Naive thymus-derived CD4-positive, alpha-beta T cell (primary cell): ENCODE measurements at regions not wholly inside any gene's neighbourhood (a gene's known extent, or its start where the extent isn't known, plus 50 kb on each side); places are given as distances from the start of the nearest gene placed in this dataset.

Experiments used
- ATAC-seq: fragments of 150-1000 bp; cut with Tn5 transposase; 2 replicates; pipeline ENCODE4 v1.10.0; 2021; ENCODE audit warnings: mild to moderate bottlenecking, moderate library complexity
- CTCF ChIA-PET: fragments of 350-600 bp; sonication (Branson Sonifier 250); formaldehyde crosslinking; loops from one replicate; lab custom pipeline; 2021; ENCODE audit warnings: antibody characterized with exemption; lab: Charles Lee
- POLR2A ChIA-PET: fragments of 350-600 bp; sonication (Branson Sonifier 250); formaldehyde crosslinking; loops from one replicate; lab custom pipeline; 2021; ENCODE audit warnings: antibody characterized with exemption, inconsistent platforms; lab: Charles Lee
- DNase-seq, 9 donors: peaks; one replicate each; pipeline versions ENCODE4 v3.0.0 to v3.0.0-alpha.2; 2020 to 2022; ENCODE audit warnings: mixed read lengths in 1 of 9
- H3K27ac ChIP-seq: one replicate; pipeline ENCODE4 v1.7.0; 2013; ENCODE audit warnings: mild to moderate bottlenecking, low read depth, low read length, moderate library complexity
- H3K27me3 ChIP-seq, 2 donors: one replicate each; pipeline ENCODE4 v1.7.0; 2013; ENCODE audit warnings: low read length in 2 of 2, mild to moderate bottlenecking in 2 of 2, moderate library complexity in 2 of 2; ENCODE audit not compliant: control insufficient read depth in 2 of 2, insufficient read depth in 2 of 2
- H3K36me3 ChIP-seq, 3 experiments: 1 replicate in 2 of 3; 2 replicates in 1 of 3; pipeline ENCODE4 v1.7.0; 2013; ENCODE audit warnings: low read length in 3 of 3, mild to moderate bottlenecking in 3 of 3, moderate library complexity in 1 of 3; ENCODE audit not compliant: insufficient read depth in 3 of 3, control insufficient read depth in 2 of 3
- H3K4me1 ChIP-seq, 2 donors: one replicate each; pipeline ENCODE4 v1.7.0; 2013; ENCODE audit warnings: low read length in 2 of 2, mild to moderate bottlenecking in 2 of 2, moderate library complexity in 1 of 2; ENCODE audit not compliant: control insufficient read depth in 2 of 2, insufficient read depth in 2 of 2
- H3K4me3 ChIP-seq: 2 replicates; pipeline ENCODE4 v1.7.0; 2013; ENCODE audit warnings: mild to moderate bottlenecking, low read length
- H3K9me3 ChIP-seq, 3 experiments: 1 replicate in 2 of 3; 2 replicates in 1 of 3; pipeline ENCODE4 v1.7.0; 2013; ENCODE audit warnings: low read length in 3 of 3; ENCODE audit not compliant: control insufficient read depth in 2 of 3
- H3K27ac Mint-ChIP-seq, 9 donors: one replicate each; pipeline ENCODE4 v1.8.0; 2020 to 2022; ENCODE audit warnings: mixed read lengths in 9 of 9, mild to moderate bottlenecking in 8 of 9, moderate library complexity in 5 of 9, inconsistent platforms in 2 of 9
- H3K27me3 Mint-ChIP-seq, 5 donors: one replicate each; pipeline ENCODE4 v1.8.0; 2021 to 2022; ENCODE audit warnings: mixed read lengths in 5 of 5, mild to moderate bottlenecking in 1 of 5
- H3K36me3 Mint-ChIP-seq, 5 donors: one replicate each; pipeline ENCODE4 v1.8.0; 2020 to 2022; ENCODE audit warnings: mixed read lengths in 5 of 5, mild to moderate bottlenecking in 3 of 5, inconsistent platforms in 1 of 5
- H3K4me1 Mint-ChIP-seq, 7 donors: one replicate each; pipeline ENCODE4 v1.8.0; 2020 to 2022; ENCODE audit warnings: mixed read lengths in 7 of 7, mild to moderate bottlenecking in 3 of 7, inconsistent platforms in 1 of 7
- H3K4me3 Mint-ChIP-seq, 10 donors: one replicate each; pipeline ENCODE4 v1.8.0; 2020 to 2022; ENCODE audit warnings: mild to moderate bottlenecking in 10 of 10, mixed read lengths in 10 of 10, moderate library complexity in 6 of 10, inconsistent platforms in 2 of 10
- H3K9me3 Mint-ChIP-seq, 11 donors: one replicate each; pipeline ENCODE4 v1.8.0; 2020 to 2022; ENCODE audit warnings: mixed read lengths in 11 of 11, mild to moderate bottlenecking in 4 of 11, inconsistent platforms in 1 of 11, moderate library complexity in 1 of 11
- intact Hi-C, 2 donors: fragments of 100-400 bp; cut with micrococcal nuclease; formaldehyde crosslinking; loops; one replicate each; pipeline ENCODE4 v1.15.1; 2023

GRCh38 chr3:72565593-72565992 is 282.7 kb downstream of the SHQ1 start:
- ATAC-seq: no peak
- DNase-seq: no peak
- ChIA-PET POLR2A (no interaction called here), CTCF (no interaction called here)
- H3K4me1 ChIP-seq: no peaks in the 10 kb centered on the region
- H3K4me3 ChIP-seq: no peak overlapping the region
- intact Hi-C loops: no loop called here
- H3K27ac Mint-ChIP-seq: peak overlapping the region in 1 of 9 donors; percentile 26
- H3K4me1 Mint-ChIP-seq: peaks cover 0 to 5% (median 0%) of the 10 kb centered on the region in 7 donors
- H3K9me3 Mint-ChIP-seq: peaks cover 0 to 9% (median 2%) of the 10 kb centered on the region in 11 donors
- H3K27me3 Mint-ChIP-seq: no peaks in the 10 kb centered on the region
- H3K36me3 Mint-ChIP-seq: peaks cover 0 to 4% (median 2%) of the 10 kb centered on the region in 5 donors
- H3K27ac ChIP-seq: no peak overlapping the region
- no peak overlapping the region for H3K4me3 Mint-ChIP-seq
- no peaks in the 10 kb centered on the region for H3K36me3 ChIP-seq
- no peaks in the 10 kb centered on the region for H3K27me3 ChIP-seq
- H3K9me3 ChIP-seq: no peaks in the 10 kb centered on the region

- Mint-ChIP-seq H3K36me3 (peaks cover 0 to 4% (median 2%) of the 10 kb centered on the region in 5 donors), H3K27ac (no peak overlapping the region), H3K27me3 (no peaks in the 10 kb centered on the region), H3K4me1 (peaks cover 0 to 5% (median 0%) of the 10 kb centered on the region in 7 donors), H3K4me3 (no peak overlapping the region), H3K9me3 (peaks cover 0 to 9% (median 2%) of the 10 kb centered on the region in 11 donors)
- intact Hi-C loops: no loop called here
- DNase-seq (no peak), ATAC-seq (no peak)
- Histone ChIP-seq H3K27me3 (no peaks in the 10 kb centered on the region), H3K36me3 (no peaks in the 10 kb centered on the region), H3K27ac (no peak overlapping the region), H3K4me1 (no peaks in the 10 kb centered on the region), H3K9me3 (no peaks in the 10 kb centered on the region), H3K4me3 (no peak overlapping the region)
- CTCF ChIA-PET: no interaction called here
- POLR2A ChIA-PET: interaction anchor here (0.9 kb wide), 1 partner anchor 307 kb away, joined by 3 read pairs; no protein-coding TSS in a partner anchor
These were observed 284.4 kb downstream of the SHQ1 start for GRCh38 chr3:72563690-72564370.

- DNase-seq (no peak), ATAC-seq (no peak)
- ChIA-PET POLR2A (no interaction called here), CTCF (no interaction called here)
- intact Hi-C loops: no loop called here
- no peak overlapping the region for H3K27ac Mint-ChIP-seq
- H3K4me3 Mint-ChIP-seq: no peak overlapping the region
- H3K27me3 Mint-ChIP-seq: no peaks in the 10 kb centered on the region
- H3K4me3 ChIP-seq: no peak overlapping the region
- no peaks in the 10 kb centered on the region for H3K36me3 ChIP-seq
- H3K4me1 Mint-ChIP-seq: peaks cover 0 to 5% (median 0%) of the 10 kb centered on the region in 7 donors
- no peaks in the 10 kb centered on the region for H3K27me3 ChIP-seq
- H3K27ac ChIP-seq: no peak overlapping the region
- H3K9me3 Mint-ChIP-seq: peaks cover 4 to 24% (median 6%) of the 10 kb centered on the region in 11 donors
- H3K4me1 ChIP-seq: no peaks in the 10 kb centered on the region
- H3K9me3 ChIP-seq: no peaks in the 10 kb centered on the region
- peaks cover 0 to 13% (median 12%) of the 10 kb centered on the region in 5 donors for H3K36me3 Mint-ChIP-seq
These were observed 287.2 kb downstream of the SHQ1 start for GRCh38 chr3:72560846-72561675.

GRCh38 chr3:72559385-72559784 is 288.9 kb downstream of the SHQ1 start:
- H3K4me3 Mint-ChIP-seq: no peak overlapping the region
- Histone ChIP-seq H3K4me1 (no peaks in the 10 kb centered on the region), H3K4me3 (no peak overlapping the region), H3K27ac (no peak overlapping the region), H3K36me3 (no peaks in the 10 kb centered on the region), H3K9me3 (no peaks in the 10 kb centered on the region), H3K27me3 (no peaks in the 10 kb centered on the region)
- peak; percentile 45 for ATAC-seq
- POLR2A ChIA-PET: no interaction called here
- DNase-seq: no peak
- intact Hi-C loops: no loop called here
- H3K27me3 Mint-ChIP-seq: no peaks in the 10 kb centered on the region
- peaks cover 4 to 31% (median 11%) of the 10 kb centered on the region in 11 donors for H3K9me3 Mint-ChIP-seq
- H3K4me1 Mint-ChIP-seq: peaks cover 0 to 5% (median 0%) of the 10 kb centered on the region in 7 donors
- peaks cover 3 to 13% (median 12%) of the 10 kb centered on the region in 5 donors for H3K36me3 Mint-ChIP-seq
- no peak overlapping the region for H3K27ac Mint-ChIP-seq
- CTCF ChIA-PET: no interaction called here

- Histone ChIP-seq H3K27ac (no peak overlapping the region), H3K9me3 (no peaks in the 10 kb centered on the region), H3K27me3 (no peaks in the 10 kb centered on the region), H3K4me3 (no peak overlapping the region), H3K4me1 (no peaks in the 10 kb centered on the region), H3K36me3 (no peaks in the 10 kb centered on the region)
- CTCF ChIA-PET: no interaction called here
- H3K36me3 Mint-ChIP-seq: peaks cover 3 to 13% (median 12%) of the 10 kb centered on the region in 5 donors
- no peaks in the 10 kb centered on the region for H3K27me3 Mint-ChIP-seq
- H3K27ac Mint-ChIP-seq: no peak overlapping the region
- peaks cover 4 to 31% (median 11%) of the 10 kb centered on the region in 11 donors for H3K9me3 Mint-ChIP-seq
- H3K4me3 Mint-ChIP-seq: no peak overlapping the region
- H3K4me1 Mint-ChIP-seq: peaks cover 0 to 1% (median 0%) of the 10 kb centered on the region in 7 donors
- DNase-seq: no peak
- no peak for ATAC-seq
- POLR2A ChIA-PET: no interaction called here
- intact Hi-C loops: no loop called here
These were observed 290.2 kb downstream of the SHQ1 start for GRCh38 chr3:72558001-72558400.

- peaks cover 3 to 12% (median 8%) of the 10 kb centered on the region in 5 donors for H3K36me3 Mint-ChIP-seq
- no peak overlapping the region for H3K27ac Mint-ChIP-seq
- H3K4me1 ChIP-seq: no peaks in the 10 kb centered on the region
- H3K9me3 ChIP-seq: no peaks in the 10 kb centered on the region
- H3K4me3 Mint-ChIP-seq: no peak overlapping the region
- H3K36me3 ChIP-seq: no peaks in the 10 kb centered on the region
- H3K27ac ChIP-seq: no peak overlapping the region
- intact Hi-C loops: no loop called here
- no peaks in the 10 kb centered on the region for H3K27me3 ChIP-seq
- peaks cover 0 to 4% (median 3%) of the 10 kb centered on the region in 7 donors for H3K4me1 Mint-ChIP-seq
- DNase-seq (no peak), ATAC-seq (no peak)
- H3K4me3 ChIP-seq: no peak overlapping the region
- ChIA-PET CTCF (no interaction called here), POLR2A (no interaction called here)
- H3K27me3 Mint-ChIP-seq: no peaks in the 10 kb centered on the region
- H3K9me3 Mint-ChIP-seq: peaks cover 4 to 23% (median 10%) of the 10 kb centered on the region in 11 donors
These were observed 292.5 kb downstream of the SHQ1 start for GRCh38 chr3:72555714-72556113.
